DND-41 (cell line): ENCODE measurements at regions not wholly inside any gene's neighbourhood (a gene's known extent, or its start where the extent isn't known, plus 50 kb on each side); places are given as distances from the start of the nearest gene placed in this dataset.

Experiments
- EZH2 ChIP-seq: IDR thresholded peaks from 3 replicates; pipeline ENCODE4 v1.6.1; 2012; ENCODE audit warnings: borderline replicate concordance, low read depth, mild to moderate bottlenecking, moderate library complexity, low read length, inconsistent platforms; ENCODE audit not compliant: severe bottlenecking
- TF ChIP-seq, protein P1 (sequence below): IDR thresholded peaks from 2 replicates; pipeline ENCODE4 v1.5.1; 2012; ENCODE audit warnings: borderline replicate concordance, low read length, moderate library complexity, mild to moderate bottlenecking; ENCODE audit not compliant: poor library complexity, severe bottlenecking; ENCODE audit errors: extremely low read depth

DNA sequence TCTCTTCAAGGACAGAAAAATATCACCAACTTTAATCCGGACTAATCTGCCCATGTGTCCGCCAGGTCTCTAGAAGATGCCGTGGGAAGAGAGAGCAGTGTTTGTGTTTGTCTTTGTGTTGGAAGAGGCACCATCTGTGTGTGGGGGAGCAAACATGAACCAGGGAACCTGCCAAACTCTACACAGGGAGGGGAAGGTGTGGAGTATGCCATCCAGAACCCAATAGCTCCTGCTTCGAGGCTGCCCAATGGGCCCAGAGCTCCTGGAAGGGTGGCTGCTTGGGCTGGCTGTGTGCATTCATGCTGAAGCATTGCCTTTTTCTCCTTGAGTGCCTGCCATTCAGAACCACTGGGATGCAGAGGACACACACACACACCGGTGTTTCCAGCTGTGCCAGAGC, 536.2 kb downstream of the MID1IP1 start:
- TF ChIP-seq, protein P1, sequence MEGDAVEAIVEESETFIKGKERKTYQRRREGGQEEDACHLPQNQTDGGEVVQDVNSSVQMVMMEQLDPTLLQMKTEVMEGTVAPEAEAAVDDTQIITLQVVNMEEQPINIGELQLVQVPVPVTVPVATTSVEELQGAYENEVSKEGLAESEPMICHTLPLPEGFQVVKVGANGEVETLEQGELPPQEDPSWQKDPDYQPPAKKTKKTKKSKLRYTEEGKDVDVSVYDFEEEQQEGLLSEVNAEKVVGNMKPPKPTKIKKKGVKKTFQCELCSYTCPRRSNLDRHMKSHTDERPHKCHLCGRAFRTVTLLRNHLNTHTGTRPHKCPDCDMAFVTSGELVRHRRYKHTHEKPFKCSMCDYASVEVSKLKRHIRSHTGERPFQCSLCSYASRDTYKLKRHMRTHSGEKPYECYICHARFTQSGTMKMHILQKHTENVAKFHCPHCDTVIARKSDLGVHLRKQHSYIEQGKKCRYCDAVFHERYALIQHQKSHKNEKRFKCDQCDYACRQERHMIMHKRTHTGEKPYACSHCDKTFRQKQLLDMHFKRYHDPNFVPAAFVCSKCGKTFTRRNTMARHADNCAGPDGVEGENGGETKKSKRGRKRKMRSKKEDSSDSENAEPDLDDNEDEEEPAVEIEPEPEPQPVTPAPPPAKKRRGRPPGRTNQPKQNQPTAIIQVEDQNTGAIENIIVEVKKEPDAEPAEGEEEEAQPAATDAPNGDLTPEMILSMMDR, result no peak
- TF ChIP-seq EZH2, result no peak
